GM23338 (cell line): ENCODE measurements at regions not wholly inside any gene's neighbourhood (a gene's known extent, or its start where the extent isn't known, plus 50 kb on each side); places are given as distances from the start of the nearest gene placed in this dataset.
A peak's percentile ranks its signal among the peaks of the same experiment; 100 is the strongest.

Source experiments
- ATAC-seq: fragments of 200-7000 bp; cut with Tn5 transposase; 3 replicates; pipeline ENCODE4 v1.9.1; 2020
- DNase-seq: peaks from one replicate; pipeline ENCODE4 v3.0.0-alpha.2; 2015; ENCODE audit warnings: low spot score
- H2AFZ ChIP-seq: fragments of 200-600 bp; sonication (generic); 2 replicates; pipeline ENCODE4 v1.8.0; 2016; ENCODE audit warnings: antibody characterized with exemption, mild to moderate bottlenecking, moderate library complexity
- H3F3A ChIP-seq: fragments of 200-600 bp; sonication (generic); replicated peaks from 2 replicates; pipeline ENCODE4 v1.8.0; 2017; ENCODE audit warnings: antibody characterized with exemption, mixed run types, low read depth
- H3K27ac ChIP-seq: fragments of 200-600 bp; sonication (generic); 2 replicates; pipeline ENCODE4 v1.6.1; 2016; ENCODE audit warnings: low read depth
- H3K27me3 ChIP-seq: fragments of 200-600 bp; sonication (generic); 2 replicates; pipeline ENCODE4 v1.8.0; 2016; ENCODE audit warnings: mild to moderate bottlenecking, mixed run types, moderate library complexity; ENCODE audit not compliant: insufficient read depth
- H3K36me3 ChIP-seq: fragments of 200-600 bp; sonication (generic); 2 replicates; pipeline ENCODE4 v1.8.0; 2016; ENCODE audit warnings: mild to moderate bottlenecking; ENCODE audit not compliant: insufficient read depth
- H3K4me1 ChIP-seq: fragments of 200-600 bp; sonication (generic); 2 replicates; pipeline ENCODE4 v1.8.0; 2016; ENCODE audit warnings: mild to moderate bottlenecking, moderate library complexity; ENCODE audit not compliant: insufficient read depth
- H3K4me2 ChIP-seq: fragments of 200-600 bp; sonication (generic); 2 replicates; pipeline ENCODE4 v1.7.1; 2017; ENCODE audit warnings: mixed run types
- H3K4me3 ChIP-seq: fragments of 200-600 bp; sonication (generic); 2 replicates; pipeline ENCODE4 v1.6.1; 2016; ENCODE audit warnings: mixed run types
- H3K79me2 ChIP-seq: fragments of 200-600 bp; sonication (generic); replicated peaks from 2 replicates; pipeline ENCODE4 v1.8.0; 2017; ENCODE audit warnings: mild to moderate bottlenecking; ENCODE audit not compliant: insufficient read depth
- H3K9me2 ChIP-seq: fragments of 200-600 bp; sonication (generic); 2 replicates; pipeline ENCODE4 v1.8.0; 2017; ENCODE audit not compliant: insufficient read depth
- H4K20me1 ChIP-seq: fragments of 200-600 bp; sonication (generic); replicated peaks from 2 replicates; pipeline ENCODE4 v1.8.0; 2017; ENCODE audit warnings: mild to moderate bottlenecking; ENCODE audit not compliant: insufficient read depth
- H3K27ac Mint-ChIP-seq: 2 replicates; pipeline ENCODE4 v1.8.0; 2020; ENCODE audit warnings: inconsistent platforms, mild to moderate bottlenecking, moderate library complexity, mixed read lengths
- H3K27me3 Mint-ChIP-seq: 3 replicates; pipeline ENCODE4 v1.8.0; 2022; ENCODE audit warnings: low read depth, mild to moderate bottlenecking, moderate library complexity, mixed read lengths, inconsistent platforms; ENCODE audit not compliant: insufficient read depth, poor library complexity
- H3K36me3 Mint-ChIP-seq: 3 replicates; pipeline ENCODE4 v1.8.0; 2021; ENCODE audit warnings: low read depth, mild to moderate bottlenecking, inconsistent platforms, moderate library complexity, mixed read lengths
- H3K4me1 Mint-ChIP-seq: 3 replicates; pipeline ENCODE4 v1.8.0; 2020; ENCODE audit warnings: mild to moderate bottlenecking, inconsistent platforms, mixed read lengths
- H3K4me3 Mint-ChIP-seq: 3 replicates; pipeline ENCODE4 v1.8.0; 2021; ENCODE audit warnings: moderate library complexity, mild to moderate bottlenecking, inconsistent platforms, mixed read lengths
- H3K9me3 Mint-ChIP-seq: 3 replicates; pipeline ENCODE4 v1.8.0; 2020; ENCODE audit warnings: moderate library complexity, mild to moderate bottlenecking, inconsistent platforms, mixed read lengths
- CREB1 ChIP-seq: fragments of 250-450 bp; sonication (Bioruptor Pico); IDR thresholded peaks from 2 replicates; pipeline ENCODE4 v1.5.0; 2020; ENCODE audit warnings: low read depth, mild to moderate bottlenecking, moderate library complexity
- EZH2 ChIP-seq: fragments of 200-600 bp; sonication (generic); IDR thresholded peaks from one replicate; pipeline ENCODE4 v1.8.0; 2017; ENCODE audit warnings: antibody characterized with exemption, mild to moderate bottlenecking, low read depth; ENCODE audit not compliant: unreplicated experiment
- EZH2phosphoT487 ChIP-seq: fragments of 200-600 bp; sonication (generic); IDR thresholded peaks from one replicate; pipeline ENCODE4 v1.8.1; 2018; ENCODE audit warnings: antibody characterized with exemption; ENCODE audit not compliant: unreplicated experiment
- POLR2AphosphoS5 ChIP-seq: IDR thresholded peaks from 2 replicates; pipeline ENCODE4 v1.6.1; 2016; ENCODE audit warnings: antibody characterized with exemption, low read depth
- REST ChIP-seq: IDR thresholded peaks from one replicate; pipeline ENCODE4 v1.6.1; 2018; ENCODE audit warnings: antibody characterized with exemption; ENCODE audit not compliant: unreplicated experiment
- STAT1 ChIP-seq: IDR thresholded peaks from one replicate; pipeline ENCODE4 v1.6.1; 2016; ENCODE audit warnings: antibody characterized with exemption; ENCODE audit not compliant: unreplicated experiment
- ZNF114 ChIP-seq: fragments of 250-450 bp; sonication (Bioruptor Pico); IDR thresholded peaks from 2 replicates; pipeline ENCODE4 v1.5.0; 2020; ENCODE audit warnings: mild to moderate bottlenecking, moderate library complexity
- ZNF331 ChIP-seq: fragments of 250-450 bp; sonication (Bioruptor Pico); IDR thresholded peaks from 2 replicates; pipeline ENCODE4 v1.5.0; 2020; ENCODE audit warnings: low read depth, mild to moderate bottlenecking, moderate library complexity
- TF ChIP-seq, protein P1 (sequence below): fragments of 250-450 bp; sonication (Bioruptor Pico); IDR thresholded peaks from 2 replicates; pipeline ENCODE4 v1.5.0; 2020; ENCODE audit warnings: mild to moderate bottlenecking, moderate library complexity
- TF ChIP-seq, protein P2 (sequence below), 2 experiments: fragments of 200-600 bp in 1 of 2; sonication (generic) in 1 of 2; conservative IDR thresholded peaks; 2 replicates each; pipeline versions ENCODE4 v1.5.1 to v1.6.1; 2016 to 2017; ENCODE audit warnings: antibody characterized with exemption in 2 of 2, low read depth in 2 of 2, mild to moderate bottlenecking in 2 of 2, moderate library complexity in 1 of 2

DNA sequence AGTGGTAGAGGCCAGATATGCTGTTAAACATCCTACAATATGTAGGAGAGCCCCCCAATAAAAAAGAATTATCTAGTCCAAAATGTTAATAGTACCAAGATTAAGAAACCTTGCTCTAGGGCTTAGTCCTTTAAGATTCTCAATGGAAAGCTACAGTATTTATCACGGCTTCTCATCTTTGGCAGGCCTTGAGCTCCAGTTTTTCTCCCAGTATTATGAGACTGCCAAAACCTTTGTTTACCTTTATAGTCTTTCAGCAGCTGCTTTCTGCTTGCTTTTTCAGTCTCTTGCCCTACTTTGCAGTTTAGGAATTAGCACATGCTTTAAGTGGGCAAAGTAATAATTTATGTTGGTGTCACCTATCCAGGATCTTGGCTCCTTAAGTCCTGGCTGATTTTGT, 59.7 kb downstream of the NHLRC1 start:
- Mint-ChIP-seq H3K36me3 (no peaks in the 10 kb centered on the region), H3K27ac (no peak overlapping the region), H3K4me1 (peaks cover 4% of the 10 kb centered on the region), H3K4me3 (no peak overlapping the region), H3K9me3 (peaks cover 9% of the 10 kb centered on the region; the same call in 2 of the 3 replicates), H3K27me3 (no peaks in the 10 kb centered on the region)
- no peak overlapping the region for H3K4me2 ChIP-seq
- no peaks in the 10 kb centered on the region for H3K4me1 ChIP-seq
- no peak overlapping the region for H3K27ac ChIP-seq
- DNase-seq: no peak
- no peak overlapping the region for H3K4me3 ChIP-seq
- H3F3A ChIP-seq: no peaks in the 10 kb centered on the region
- H2AFZ ChIP-seq: peak overlapping the region; percentile 53
- H4K20me1 ChIP-seq: no peaks in the 10 kb centered on the region
- no peaks in the 10 kb centered on the region for H3K9me2 ChIP-seq
- no peaks in the 10 kb centered on the region for H3K27me3 ChIP-seq
- no peak for TF ChIP-seq ZNF331 (CRISPR knock-in tag)
- TF ChIP-seq EZH2: no peak
- TF ChIP-seq, protein P1, sequence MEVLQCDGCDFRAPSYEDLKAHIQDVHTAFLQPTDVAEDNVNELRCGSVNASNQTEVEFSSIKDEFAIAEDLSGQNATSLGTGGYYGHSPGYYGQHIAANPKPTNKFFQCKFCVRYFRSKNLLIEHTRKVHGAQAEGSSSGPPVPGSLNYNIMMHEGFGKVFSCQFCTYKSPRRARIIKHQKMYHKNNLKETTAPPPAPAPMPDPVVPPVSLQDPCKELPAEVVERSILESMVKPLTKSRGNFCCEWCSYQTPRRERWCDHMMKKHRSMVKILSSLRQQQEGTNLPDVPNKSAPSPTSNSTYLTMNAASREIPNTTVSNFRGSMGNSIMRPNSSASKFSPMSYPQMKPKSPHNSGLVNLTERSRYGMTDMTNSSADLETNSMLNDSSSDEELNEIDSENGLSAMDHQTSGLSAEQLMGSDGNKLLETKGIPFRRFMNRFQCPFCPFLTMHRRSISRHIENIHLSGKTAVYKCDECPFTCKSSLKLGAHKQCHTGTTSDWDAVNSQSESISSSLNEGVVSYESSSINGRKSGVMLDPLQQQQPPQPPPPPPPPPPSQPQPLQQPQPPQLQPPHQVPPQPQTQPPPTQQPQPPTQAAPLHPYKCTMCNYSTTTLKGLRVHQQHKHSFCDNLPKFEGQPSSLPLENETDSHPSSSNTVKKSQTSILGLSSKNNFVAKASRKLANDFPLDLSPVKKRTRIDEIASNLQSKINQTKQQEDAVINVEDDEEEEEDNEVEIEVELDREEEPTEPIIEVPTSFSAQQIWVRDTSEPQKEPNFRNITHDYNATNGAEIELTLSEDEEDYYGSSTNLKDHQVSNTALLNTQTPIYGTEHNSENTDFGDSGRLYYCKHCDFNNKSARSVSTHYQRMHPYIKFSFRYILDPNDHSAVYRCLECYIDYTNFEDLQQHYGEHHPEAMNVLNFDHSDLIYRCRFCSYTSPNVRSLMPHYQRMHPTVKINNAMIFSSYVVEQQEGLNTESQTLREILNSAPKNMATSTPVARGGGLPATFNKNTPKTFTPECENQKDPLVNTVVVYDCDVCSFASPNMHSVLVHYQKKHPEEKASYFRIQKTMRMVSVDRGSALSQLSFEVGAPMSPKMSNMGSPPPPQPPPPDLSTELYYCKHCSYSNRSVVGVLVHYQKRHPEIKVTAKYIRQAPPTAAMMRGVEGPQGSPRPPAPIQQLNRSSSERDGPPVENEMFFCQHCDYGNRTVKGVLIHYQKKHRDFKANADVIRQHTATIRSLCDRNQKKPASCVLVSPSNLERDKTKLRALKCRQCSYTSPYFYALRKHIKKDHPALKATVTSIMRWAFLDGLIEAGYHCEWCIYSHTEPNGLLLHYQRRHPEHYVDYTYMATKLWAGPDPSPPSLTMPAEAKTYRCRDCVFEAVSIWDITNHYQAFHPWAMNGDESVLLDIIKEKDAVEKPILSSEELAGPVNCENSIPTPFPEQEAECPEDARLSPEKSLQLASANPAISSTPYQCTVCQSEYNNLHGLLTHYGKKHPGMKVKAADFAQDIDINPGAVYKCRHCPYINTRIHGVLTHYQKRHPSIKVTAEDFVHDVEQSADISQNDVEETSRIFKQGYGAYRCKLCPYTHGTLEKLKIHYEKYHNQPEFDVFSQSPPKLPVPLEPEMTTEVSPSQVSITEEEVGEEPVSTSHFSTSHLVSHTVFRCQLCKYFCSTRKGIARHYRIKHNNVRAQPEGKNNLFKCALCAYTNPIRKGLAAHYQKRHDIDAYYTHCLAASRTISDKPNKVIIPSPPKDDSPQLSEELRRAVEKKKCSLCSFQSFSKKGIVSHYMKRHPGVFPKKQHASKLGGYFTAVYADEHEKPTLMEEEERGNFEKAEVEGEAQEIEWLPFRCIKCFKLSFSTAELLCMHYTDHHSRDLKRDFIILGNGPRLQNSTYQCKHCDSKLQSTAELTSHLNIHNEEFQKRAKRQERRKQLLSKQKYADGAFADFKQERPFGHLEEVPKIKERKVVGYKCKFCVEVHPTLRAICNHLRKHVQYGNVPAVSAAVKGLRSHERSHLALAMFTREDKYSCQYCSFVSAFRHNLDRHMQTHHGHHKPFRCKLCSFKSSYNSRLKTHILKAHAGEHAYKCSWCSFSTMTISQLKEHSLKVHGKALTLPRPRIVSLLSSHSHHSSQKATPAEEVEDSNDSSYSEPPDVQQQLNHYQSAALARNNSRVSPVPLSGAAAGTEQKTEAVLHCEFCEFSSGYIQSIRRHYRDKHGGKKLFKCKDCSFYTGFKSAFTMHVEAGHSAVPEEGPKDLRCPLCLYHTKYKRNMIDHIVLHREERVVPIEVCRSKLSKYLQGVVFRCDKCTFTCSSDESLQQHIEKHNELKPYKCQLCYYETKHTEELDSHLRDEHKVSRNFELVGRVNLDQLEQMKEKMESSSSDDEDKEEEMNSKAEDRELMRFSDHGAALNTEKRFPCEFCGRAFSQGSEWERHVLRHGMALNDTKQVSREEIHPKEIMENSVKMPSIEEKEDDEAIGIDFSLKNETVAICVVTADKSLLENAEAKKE (CRISPR knock-in tag): no peak
- TF ChIP-seq, protein P2, sequence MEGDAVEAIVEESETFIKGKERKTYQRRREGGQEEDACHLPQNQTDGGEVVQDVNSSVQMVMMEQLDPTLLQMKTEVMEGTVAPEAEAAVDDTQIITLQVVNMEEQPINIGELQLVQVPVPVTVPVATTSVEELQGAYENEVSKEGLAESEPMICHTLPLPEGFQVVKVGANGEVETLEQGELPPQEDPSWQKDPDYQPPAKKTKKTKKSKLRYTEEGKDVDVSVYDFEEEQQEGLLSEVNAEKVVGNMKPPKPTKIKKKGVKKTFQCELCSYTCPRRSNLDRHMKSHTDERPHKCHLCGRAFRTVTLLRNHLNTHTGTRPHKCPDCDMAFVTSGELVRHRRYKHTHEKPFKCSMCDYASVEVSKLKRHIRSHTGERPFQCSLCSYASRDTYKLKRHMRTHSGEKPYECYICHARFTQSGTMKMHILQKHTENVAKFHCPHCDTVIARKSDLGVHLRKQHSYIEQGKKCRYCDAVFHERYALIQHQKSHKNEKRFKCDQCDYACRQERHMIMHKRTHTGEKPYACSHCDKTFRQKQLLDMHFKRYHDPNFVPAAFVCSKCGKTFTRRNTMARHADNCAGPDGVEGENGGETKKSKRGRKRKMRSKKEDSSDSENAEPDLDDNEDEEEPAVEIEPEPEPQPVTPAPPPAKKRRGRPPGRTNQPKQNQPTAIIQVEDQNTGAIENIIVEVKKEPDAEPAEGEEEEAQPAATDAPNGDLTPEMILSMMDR (conservative IDR thresholded peaks at IDR 0.05; ENCODE audit: low read depth in 2 of 2): no peak
- no peak for TF ChIP-seq CREB1 (CRISPR knock-in tag)
- no peak for TF ChIP-seq EZH2phosphoT487
- no peak for TF ChIP-seq ZNF114 (CRISPR knock-in tag)
- no peak for TF ChIP-seq POLR2AphosphoS5
- no peak for TF ChIP-seq REST
- TF ChIP-seq STAT1: no peak
- no peak for ATAC-seq
- H3K79me2 ChIP-seq: no peaks in the 10 kb centered on the region
- no peaks in the 10 kb centered on the region; the same call in 1 of the 2 replicates for H3K36me3 ChIP-seq
